Activated B cell treated with CpG ODN at 0.5 μM for 24 hours (primary cell): ENCODE measurements at regions not wholly inside any gene's neighbourhood (a gene's known extent, or its start where the extent isn't known, plus 50 kb on each side); places are given as distances from the start of the nearest gene placed in this dataset.

Source experiments
- ATAC-seq: fragments of 200-7000 bp; cut with Tn5 transposase; one replicate; pipeline ENCODE4 v1.10.0; 2021; ENCODE audit warnings: low read depth, mild to moderate bottlenecking, moderate library complexity
- CTCF ChIA-PET: fragments of 350-600 bp; sonication (Branson Sonifier 250); formaldehyde crosslinking; loops from one replicate; lab custom pipeline; 2021; ENCODE audit warnings: antibody characterized with exemption; lab: Charles Lee
- POLR2A ChIA-PET: fragments of 350-600 bp; sonication (Branson Sonifier 250); formaldehyde crosslinking; loops from one replicate; lab custom pipeline; 2021; ENCODE audit warnings: antibody characterized with exemption; lab: Charles Lee
- DNase-seq: peaks from one replicate; pipeline ENCODE4 v3.0.0; 2022
- H3K27ac Mint-ChIP-seq: one replicate; pipeline ENCODE4 v1.8.0; 2020; ENCODE audit warnings: mixed read lengths
- H3K27me3 Mint-ChIP-seq: one replicate; pipeline ENCODE4 v1.8.0; 2021; ENCODE audit warnings: mixed read lengths
- H3K36me3 Mint-ChIP-seq: one replicate; pipeline ENCODE4 v1.8.0; 2021; ENCODE audit warnings: low read depth, mixed read lengths
- H3K4me1 Mint-ChIP-seq: one replicate; pipeline ENCODE4 v1.8.0; 2021; ENCODE audit warnings: mixed read lengths
- H3K4me3 Mint-ChIP-seq: one replicate; pipeline ENCODE4 v1.8.0; 2020; ENCODE audit warnings: mild to moderate bottlenecking, mixed read lengths
- H3K9me3 Mint-ChIP-seq: one replicate; pipeline ENCODE4 v1.8.0; 2020; ENCODE audit warnings: mixed read lengths
- intact Hi-C: fragments of 100-400 bp; cut with micrococcal nuclease; formaldehyde crosslinking; loops from one replicate; pipeline ENCODE4 v1.15.1; 2024
- TF ChIP-seq, protein P1 (sequence below): fragments of 200-600 bp; IDR thresholded peaks from one replicate; pipeline ENCODE4 v1.8.0; 2022; ENCODE audit warnings: antibody characterized with exemption, mild to moderate bottlenecking

DNA sequence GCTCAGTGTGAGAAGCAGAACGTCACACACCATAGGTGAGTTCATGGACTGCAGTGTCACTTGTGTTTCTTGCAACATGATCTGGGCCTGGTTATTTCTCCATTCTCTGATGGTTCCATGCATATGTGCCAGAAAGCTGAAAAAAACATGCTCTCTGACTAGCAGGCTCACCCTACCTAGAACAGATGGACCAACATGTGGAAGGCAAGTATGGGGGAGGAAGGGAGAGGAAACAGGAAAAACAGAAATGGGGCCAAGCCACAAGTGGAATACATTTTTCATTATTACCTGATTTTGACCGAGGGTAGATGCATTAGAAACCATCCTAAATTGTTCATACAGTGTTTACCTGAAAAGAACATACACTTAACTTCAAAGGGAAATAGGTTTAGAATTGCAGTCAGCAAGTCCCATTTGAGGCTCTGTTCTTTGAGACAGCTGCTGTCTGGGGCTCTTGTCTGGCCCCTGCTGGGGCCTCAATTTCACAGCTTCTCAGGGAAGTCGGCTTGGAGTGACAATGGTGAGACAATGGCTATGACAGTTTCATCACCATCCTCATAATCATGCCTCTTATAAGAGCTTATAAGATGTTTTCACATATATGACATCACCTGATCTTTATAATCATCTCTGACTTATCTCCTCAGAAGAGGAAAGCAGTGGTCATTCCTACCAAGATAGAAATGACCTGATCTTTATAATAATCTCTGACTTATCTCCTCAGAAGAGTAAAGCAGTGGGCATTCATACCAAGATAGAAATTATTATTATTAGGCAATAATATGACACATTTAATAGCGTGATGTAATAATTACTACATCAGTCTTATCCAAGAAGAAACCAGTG lies 327.3 kb downstream of the SIPA1L2 start:
- ChIA-PET POLR2A (no interaction called here), CTCF (no interaction called here)
- no peaks in the 10 kb centered on the region for H3K4me1 Mint-ChIP-seq
- no peak overlapping the region for H3K27ac Mint-ChIP-seq
- DNase-seq: no peak
- no peak overlapping the region for H3K4me3 Mint-ChIP-seq
- H3K9me3 Mint-ChIP-seq: no peaks in the 10 kb centered on the region
- H3K36me3 Mint-ChIP-seq: no peaks in the 10 kb centered on the region
- no peak for ATAC-seq
- intact Hi-C loops: no loop called here
- TF ChIP-seq, protein P1, sequence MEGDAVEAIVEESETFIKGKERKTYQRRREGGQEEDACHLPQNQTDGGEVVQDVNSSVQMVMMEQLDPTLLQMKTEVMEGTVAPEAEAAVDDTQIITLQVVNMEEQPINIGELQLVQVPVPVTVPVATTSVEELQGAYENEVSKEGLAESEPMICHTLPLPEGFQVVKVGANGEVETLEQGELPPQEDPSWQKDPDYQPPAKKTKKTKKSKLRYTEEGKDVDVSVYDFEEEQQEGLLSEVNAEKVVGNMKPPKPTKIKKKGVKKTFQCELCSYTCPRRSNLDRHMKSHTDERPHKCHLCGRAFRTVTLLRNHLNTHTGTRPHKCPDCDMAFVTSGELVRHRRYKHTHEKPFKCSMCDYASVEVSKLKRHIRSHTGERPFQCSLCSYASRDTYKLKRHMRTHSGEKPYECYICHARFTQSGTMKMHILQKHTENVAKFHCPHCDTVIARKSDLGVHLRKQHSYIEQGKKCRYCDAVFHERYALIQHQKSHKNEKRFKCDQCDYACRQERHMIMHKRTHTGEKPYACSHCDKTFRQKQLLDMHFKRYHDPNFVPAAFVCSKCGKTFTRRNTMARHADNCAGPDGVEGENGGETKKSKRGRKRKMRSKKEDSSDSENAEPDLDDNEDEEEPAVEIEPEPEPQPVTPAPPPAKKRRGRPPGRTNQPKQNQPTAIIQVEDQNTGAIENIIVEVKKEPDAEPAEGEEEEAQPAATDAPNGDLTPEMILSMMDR: no peak
- H3K27me3 Mint-ChIP-seq: peaks cover 3% of the 10 kb centered on the region

DNA sequence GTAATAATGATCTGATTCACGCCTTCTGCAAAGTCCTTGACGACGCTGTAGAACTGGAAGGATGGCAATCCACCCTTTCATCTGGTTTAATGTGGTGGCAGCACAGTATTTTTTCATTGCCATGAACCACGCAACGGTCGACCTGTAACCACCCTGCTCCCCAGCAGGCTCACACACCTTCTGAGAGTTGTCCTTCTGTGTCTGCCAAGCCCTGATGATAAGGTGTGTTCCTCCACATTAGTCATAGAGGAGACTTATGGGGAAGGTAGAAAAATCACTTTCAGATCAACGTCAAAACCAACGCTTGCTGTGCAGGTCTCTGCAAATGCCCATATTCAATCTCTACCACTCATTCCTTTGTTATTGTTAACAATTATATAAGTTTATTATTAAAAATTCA lies 328.7 kb downstream of the SIPA1L2 start:
- DNase-seq: no peak

GRCh38 chr1:232300466-232300865 lies 329.5 kb downstream of the SIPA1L2 start:
- TF ChIP-seq, protein P1: no peak
- no peaks in the 10 kb centered on the region for H3K36me3 Mint-ChIP-seq
- POLR2A ChIA-PET: no interaction called here
- no peaks in the 10 kb centered on the region for H3K4me1 Mint-ChIP-seq
- ATAC-seq: no peak
- CTCF ChIA-PET: no interaction called here
- no peak overlapping the region for H3K4me3 Mint-ChIP-seq
- no peak for DNase-seq
- intact Hi-C loops: no loop called here
- no peaks in the 10 kb centered on the region for H3K9me3 Mint-ChIP-seq
- no peak overlapping the region for H3K27ac Mint-ChIP-seq
- peaks cover 3% of the 10 kb centered on the region for H3K27me3 Mint-ChIP-seq

More for the DNA sequence above, 328.7 kb downstream of the SIPA1L2 start:
- Mint-ChIP-seq H3K27ac (no peak overlapping the region), H3K4me3 (no peak overlapping the region), H3K27me3 (peaks cover 3% of the 10 kb centered on the region), H3K9me3 (no peaks in the 10 kb centered on the region), H3K36me3 (no peaks in the 10 kb centered on the region), H3K4me1 (no peaks in the 10 kb centered on the region)
- intact Hi-C loops: no loop called here
- POLR2A ChIA-PET: no interaction called here
- no peak for ATAC-seq
- TF ChIP-seq, protein P1: no peak
- CTCF ChIA-PET: no interaction called here

- DNase-seq (no peak), ATAC-seq (no peak)
- ChIA-PET CTCF (no interaction called here), POLR2A (no interaction called here)
- TF ChIP-seq, protein P1: no peak
- Mint-ChIP-seq H3K4me1 (no peaks in the 10 kb centered on the region), H3K9me3 (no peaks in the 10 kb centered on the region), H3K27ac (no peak overlapping the region), H3K27me3 (peaks cover 3% of the 10 kb centered on the region), H3K4me3 (no peak overlapping the region), H3K36me3 (no peaks in the 10 kb centered on the region)
- intact Hi-C loops: no loop called here
Observed at GRCh38 chr1:232296461-232296860, 333.5 kb downstream of the SIPA1L2 start.

DNA sequence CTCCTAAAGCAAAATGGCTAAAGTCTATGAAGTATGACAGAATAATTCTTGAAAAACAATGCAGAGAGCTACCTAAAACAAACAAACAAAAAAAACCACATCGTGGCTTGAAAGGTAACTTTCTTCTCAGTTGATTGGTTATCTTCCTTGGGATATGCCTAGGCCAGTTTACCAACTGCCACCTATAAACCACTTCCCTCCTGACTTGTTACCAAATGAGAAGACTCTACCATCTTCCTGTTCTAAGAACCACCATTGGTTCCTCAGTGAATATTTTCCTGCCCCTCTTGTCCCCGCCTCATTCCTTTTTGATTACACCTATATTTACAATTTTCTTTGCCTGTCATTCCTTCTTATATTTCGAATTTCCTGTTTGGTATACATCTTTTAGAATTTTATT lies 336.6 kb downstream of the SIPA1L2 start:
- TF ChIP-seq, protein P1: no peak
- Mint-ChIP-seq H3K27ac (no peak overlapping the region), H3K4me1 (no peaks in the 10 kb centered on the region), H3K9me3 (no peaks in the 10 kb centered on the region), H3K36me3 (no peaks in the 10 kb centered on the region), H3K4me3 (no peak overlapping the region), H3K27me3 (no peaks in the 10 kb centered on the region)
- ATAC-seq (no peak), DNase-seq (no peak)
- intact Hi-C loops: no loop called here
- POLR2A ChIA-PET: no interaction called here
- CTCF ChIA-PET: no interaction called here
